Hematopoietic multipotent progenitor cell treated with erythropoietin and hydrocortisone succinate and interleukin-3 and kit ligand, for 8 days (in vitro differentiated cells): ENCODE measurements at regions not wholly inside any gene's neighbourhood (a gene's known extent, or its start where the extent isn't known, plus 50 kb on each side); places are given as distances from the start of the nearest gene placed in this dataset.

Source experiments
- DNase-seq: peaks from one replicate; pipeline ENCODE4 v3.0.0-alpha.2; 2015

- no peak for DNase-seq
These were observed 237.8 kb upstream of the DAPK1 start for GRCh38 chr9:87259543-87260518.

GRCh38 chr9:87263291-87263690 lies 234.4 kb upstream of the DAPK1 start:
- peak; percentile 8 for DNase-seq

- no peak for DNase-seq
These were observed 231.0 kb upstream of the DAPK1 start for GRCh38 chr9:87266697-87267096.

- DNase-seq = no peak
These were observed 230.2 kb upstream of the DAPK1 start for GRCh38 chr9:87267251-87268070.

- no peak for DNase-seq
These were observed 228.1 kb upstream of the DAPK1 start for GRCh38 chr9:87269296-87270176.

GRCh38 chr9:87270221-87270847 lies 227.3 kb upstream of the DAPK1 start:
- no peak for DNase-seq

- no peak for DNase-seq
These were observed 226.8 kb upstream of the DAPK1 start for GRCh38 chr9:87270848-87271234.

- no peak for DNase-seq
These were observed 225.8 kb upstream of the DAPK1 start for GRCh38 chr9:87271696-87272477.

GRCh38 chr9:87275047-87275725 lies 222.5 kb upstream of the DAPK1 start:
- no peak for DNase-seq

- DNase-seq = no peak
These were observed 221.3 kb upstream of the DAPK1 start for GRCh38 chr9:87276327-87276841.

- no peak for DNase-seq
These were observed 220.8 kb upstream of the DAPK1 start for GRCh38 chr9:87276851-87277261.

- no peak for DNase-seq
These were observed 220.3 kb upstream of the DAPK1 start for GRCh38 chr9:87277346-87277745.

GRCh38 chr9:87278971-87279733 lies 218.5 kb upstream of the DAPK1 start:
- DNase-seq = no peak

- DNase-seq = no peak
These were observed 217.2 kb upstream of the DAPK1 start for GRCh38 chr9:87280421-87280820.

GRCh38 chr9:87282538-87282937 lies 215.1 kb upstream of the DAPK1 start:
- no peak for DNase-seq

GRCh38 chr9:87283585-87283984 lies 214.1 kb upstream of the DAPK1 start:
- DNase-seq = no peak

- no peak for DNase-seq
These were observed 212.3 kb upstream of the DAPK1 start for GRCh38 chr9:87285183-87285850.

- no peak for DNase-seq
These were observed 211.2 kb upstream of the DAPK1 start for GRCh38 chr9:87286506-87286905.
